HG03097 (cell line): ENCODE measurements at regions not wholly inside any gene's neighbourhood (a gene's known extent, or its start where the extent isn't known, plus 50 kb on each side); places are given as distances from the start of the nearest gene placed in this dataset.

Source experiments
- ATAC-seq: cut with Tn5 transposase; IDR thresholded peaks from one replicate; pipeline ENCODE4 v1.9.1; 2021; ENCODE audit not compliant: unreplicated experiment, low FRiP score

- no peak for ATAC-seq
Observed at GRCh38 chr17:77579131-77579530, 379.4 kb upstream of the TNRC6C start.

GRCh38 chr17:77579682-77580081 is 378.8 kb upstream of the TNRC6C start:
- no peak for ATAC-seq

GRCh38 chr17:77580531-77581270 is 377.8 kb upstream of the TNRC6C start:
- no peak for ATAC-seq

- no peak for ATAC-seq
Observed at GRCh38 chr17:77581480-77581879, 377.0 kb upstream of the TNRC6C start.

GRCh38 chr17:77585142-77585860 is 373.2 kb upstream of the TNRC6C start:
- ATAC-seq, result no peak

GRCh38 chr17:77590951-77591735 is 367.4 kb upstream of the TNRC6C start:
- no peak for ATAC-seq

GRCh38 chr17:77592106-77592865 is 366.2 kb upstream of the TNRC6C start:
- no peak for ATAC-seq

GRCh38 chr17:77593081-77593480 is 365.4 kb upstream of the TNRC6C start:
- no peak for ATAC-seq

GRCh38 chr17:77594416-77595209 is 363.9 kb upstream of the TNRC6C start:
- ATAC-seq, result no peak

GRCh38 chr17:77596491-77597417 is 361.7 kb upstream of the TNRC6C start:
- ATAC-seq, result no peak

GRCh38 chr17:77597418-77598240 is 360.9 kb upstream of the TNRC6C start:
- ATAC-seq, result no peak

- no peak for ATAC-seq
Observed at GRCh38 chr17:77598241-77598620, 360.3 kb upstream of the TNRC6C start.

GRCh38 chr17:77599699-77600098 is 358.8 kb upstream of the TNRC6C start:
- ATAC-seq, result no peak

GRCh38 chr17:77600346-77600745 is 358.2 kb upstream of the TNRC6C start:
- no peak for ATAC-seq

- no peak for ATAC-seq
Observed at GRCh38 chr17:77601054-77601979, 357.2 kb upstream of the TNRC6C start.

GRCh38 chr17:77602062-77602746 is 356.3 kb upstream of the TNRC6C start:
- no peak for ATAC-seq
